ENCODE measurements at regions not wholly inside any gene's neighbourhood (a gene's known extent, or its start where the extent isn't known, plus 50 kb on each side); places are given as distances from the start of the nearest gene placed in this dataset.

GRCh38 chr4:53688186-53688790 is 97.0 kb upstream of the LNX1 start (continued):
- TF ChIP-seq REST (IDR thresholded peaks at IDR 0.05; ENCODE audit: low read depth, low read length) = peak; percentile 72
- peak; percentile 85; the same call in 1 of the 2 replicates for TF ChIP-seq POLR2AphosphoS5 (IDR thresholded peaks at IDR 0.05; ENCODE audit: low read depth, low read length)
- no peak for TF ChIP-seq USF2 (IDR thresholded peaks at IDR 0.05; ENCODE audit: borderline replicate concordance, low read depth, low read length)
- TF ChIP-seq RFX5 (IDR thresholded peaks at IDR 0.05; ENCODE audit: low read length) = no peak
- TF ChIP-seq FOXM1 (IDR thresholded peaks at IDR 0.05; ENCODE audit: low read depth) = peak; percentile 87; the same call in 1 of the 2 replicates
- TF ChIP-seq RCOR1 (IDR thresholded peaks at IDR 0.05; ENCODE audit: low read length) = no peak
- TF ChIP-seq TAF1 (IDR thresholded peaks at IDR 0.05; ENCODE audit: borderline replicate concordance, low read depth, low read length) = peak; percentile 43; the same call in 1 of the 2 replicates
- TF ChIP-seq USF1 (IDR thresholded peaks at IDR 0.05; ENCODE audit: borderline replicate concordance, low read depth) = 0 out of 2 replicates have a peak, but pooled peaks have one; percentile 11
- peak; percentile 96 for TF ChIP-seq JUND (IDR thresholded peaks at IDR 0.05)
- TF ChIP-seq FOSL2 (IDR thresholded peaks at IDR 0.05; ENCODE audit: borderline replicate concordance, low read depth) = peak; percentile 97
- TF ChIP-seq RAD21 (IDR thresholded peaks at IDR 0.05; ENCODE audit: low read length) = no peak
- TF ChIP-seq NFIC (IDR thresholded peaks at IDR 0.05; ENCODE audit: borderline replicate concordance) = peak; percentile 94
- no peak; the same call in 1 of the 2 replicates for TF ChIP-seq ELF1 (IDR thresholded peaks at IDR 0.05)
- peak; percentile 89 for TF ChIP-seq MAX (IDR thresholded peaks at IDR 0.05; ENCODE audit: low read depth)
- peak; percentile 81; the same call in 1 of the 2 replicates for TF ChIP-seq SIN3A (IDR thresholded peaks at IDR 0.05; ENCODE audit: borderline replicate concordance, low read depth, low read length)

GRCh38 chr4:53686521-53686920 is 95.2 kb upstream of the LNX1 start:
- Histone ChIP-seq H3K4me3 (ENCODE audit: low read depth in 2 of 2, low read length in 1 of 2) (no peak overlapping the region), H3K4me1 (ENCODE audit: control insufficient read depth in 1 of 2, insufficient read depth in 2 of 2, low read depth in 1 of 2, low read length in 1 of 2) (peaks cover 0 to 23% of the 10 kb centered on the region in 2 experiments; a peak in 3 of 4 replicates), H3K27ac (ENCODE audit: low read depth in 2 of 2, low read length in 1 of 2) (peak overlapping the region in 1 of 2 experiments; percentile 94; a peak in 1 of 4 replicates), H3K9me2 (no peaks in the 10 kb centered on the region), H3K9ac (no peak overlapping the region), H2AFZ (ENCODE audit: low read depth) (no peak overlapping the region), H3K4me2 (peak overlapping the region; percentile 36; the same call in 1 of the 2 replicates), H4K20me1 (ENCODE audit: insufficient read depth) (no peaks in the 10 kb centered on the region), H3K36me3 (replicated peaks in 1 of 2; ENCODE audit: control insufficient read depth in 1 of 2, insufficient read depth in 2 of 2, low read length in 1 of 2) (no peaks in the 10 kb centered on the region), H3F3A (replicated peaks; ENCODE audit: insufficient read depth) (peaks cover 18% of the 10 kb centered on the region), H3K9me3 (no peaks in the 10 kb centered on the region), H3K27me3 (ENCODE audit: insufficient read depth) (no peaks in the 10 kb centered on the region), H3K79me2 (ENCODE audit: insufficient read depth) (no peaks in the 10 kb centered on the region)
- DNase-seq = no peak
- ChIA-PET POLR2A (no interaction called here), CTCF (interaction anchor here (1.9 kb wide), 1 partner anchor 13 kb away, joined by 4 read pairs; no protein-coding TSS in a partner anchor)
- 92% methylated on average over 1 of the region's 1 CpG for WGBS (ENCODE audit: low lambda C conversion rate)
- TF ChIP-seq RXRA (IDR thresholded peaks at IDR 0.05; ENCODE audit: borderline replicate concordance, low read depth) (no peak), RCOR1 (IDR thresholded peaks at IDR 0.05; ENCODE audit: low read length) (no peak), RAD21 (IDR thresholded peaks at IDR 0.05; ENCODE audit: low read length) (no peak), EP300 (IDR thresholded peaks at IDR 0.05; ENCODE audit: borderline replicate concordance in 1 of 2, low read depth in 1 of 2, low read length in 1 of 2) (no peak), ZBTB33 (IDR thresholded peaks at IDR 0.05; ENCODE audit: borderline replicate concordance, low read depth) (no peak), MAX (IDR thresholded peaks at IDR 0.05; ENCODE audit: low read depth) (no peak), IRF3 (IDR thresholded peaks at IDR 0.05; ENCODE audit: low read depth, low read length) (no peak), EZH2phosphoT487 (IDR thresholded peaks at IDR 0.05; ENCODE audit: borderline replicate concordance, low read depth) (no peak), MXI1 (IDR thresholded peaks at IDR 0.05; ENCODE audit: low read depth, low read length) (no peak), TAF1 (IDR thresholded peaks at IDR 0.05; ENCODE audit: borderline replicate concordance, low read depth, low read length) (no peak), POLR2AphosphoS5 (IDR thresholded peaks at IDR 0.05; ENCODE audit: low read depth, low read length) (no peak)
